ENCODE measurements at regions not wholly inside any gene's neighbourhood (a gene's known extent, or its start where the extent isn't known, plus 50 kb on each side); places are given as distances from the start of the nearest gene placed in this dataset.

DNA sequence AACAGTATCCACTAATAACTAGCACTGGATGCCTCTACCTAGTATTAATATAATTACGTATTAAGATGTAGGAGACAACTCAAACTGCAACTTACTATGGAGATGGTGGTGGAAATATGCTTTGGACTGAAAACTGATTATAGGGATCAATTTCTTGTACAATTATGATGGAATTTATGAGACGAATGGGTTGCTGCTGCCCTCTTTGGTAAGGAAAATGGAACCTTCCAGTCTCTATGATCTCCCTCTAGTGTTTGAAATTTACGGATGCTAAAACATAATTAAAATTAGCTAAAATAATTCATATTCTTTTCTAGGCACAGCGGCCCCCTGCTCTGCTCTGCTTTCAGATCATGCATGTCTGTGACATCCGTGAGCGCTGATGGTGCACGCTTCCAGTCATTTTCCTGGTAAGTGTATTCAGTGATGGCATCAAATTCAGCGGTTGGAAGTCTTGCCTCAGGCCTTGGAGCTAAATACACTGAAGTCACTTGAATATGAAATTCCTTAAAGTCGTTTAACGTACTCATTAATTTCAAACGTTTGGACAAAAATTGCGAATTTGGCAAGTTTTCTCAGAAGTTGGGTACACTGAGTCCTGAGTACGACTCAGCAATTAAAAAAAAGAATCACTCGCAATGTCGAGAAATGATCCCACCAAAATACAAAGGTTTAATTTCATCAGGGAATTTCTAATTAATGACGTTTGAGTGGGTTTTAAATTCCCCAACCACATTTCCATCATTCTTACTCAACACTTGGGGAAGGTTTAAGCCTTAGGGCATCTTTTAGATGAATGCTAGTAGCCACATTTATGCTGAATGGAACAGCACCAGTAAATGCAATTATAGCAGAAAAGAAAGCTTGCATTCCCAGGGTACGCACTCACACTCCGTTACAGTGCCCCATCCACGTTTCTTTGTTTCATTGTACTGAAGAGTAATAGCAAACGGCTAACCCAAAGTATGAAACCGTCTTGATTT, 132.6 kb downstream of the NR2F2 start:
- TF ChIP-seq CTCF (IDR thresholded peaks at IDR 0.05; ENCODE audit: poor library complexity) (no peak), EZH2 (IDR thresholded peaks at IDR 0.05; ENCODE audit: borderline replicate concordance) (no peak), EZH2phosphoT487 (IDR thresholded peaks at IDR 0.05; ENCODE audit: low read depth, severe bottlenecking, unreplicated experiment) (no peak)
